Neural cell (in vitro differentiated cells): ENCODE measurements at regions not wholly inside any gene's neighbourhood (a gene's known extent, or its start where the extent isn't known, plus 50 kb on each side); places are given as distances from the start of the nearest gene placed in this dataset.

Source experiments
- H2AFZ ChIP-seq: fragments of 200-600, 300-800 bp; sonication (generic), shearing (Covaris generic); 2 replicates; pipeline ENCODE4 v1.6.0; 2014; ENCODE audit warnings: low read depth, mild to moderate bottlenecking, antibody characterized with exemption, low read length, moderate library complexity
- H3F3A ChIP-seq: fragments of 200-600 bp; shearing (Covaris generic); 2 replicates; pipeline ENCODE4 v1.6.1; 2016; ENCODE audit warnings: mild to moderate bottlenecking, moderate library complexity, mixed read lengths, antibody characterized with exemption, low read length; ENCODE audit not compliant: insufficient read depth, poor library complexity, severe bottlenecking
- H3K27ac ChIP-seq: fragments of 200-600, 300-800 bp; sonication (generic), shearing (Covaris generic); 2 replicates; pipeline ENCODE4 v1.5.1; 2014; ENCODE audit warnings: mild to moderate bottlenecking, low read length, moderate library complexity
- H3K27me3 ChIP-seq: fragments of 300-800, 200-600 bp; sonication (generic), shearing (Covaris generic); 2 replicates; pipeline ENCODE4 v1.6.0; 2014; ENCODE audit warnings: mild to moderate bottlenecking, low read depth, low read length, moderate library complexity; ENCODE audit not compliant: insufficient read depth
- H3K36me3 ChIP-seq: fragments of 300-800, 200-600 bp; sonication (generic), shearing (Covaris generic); 2 replicates; pipeline ENCODE4 v1.5.1; 2014; ENCODE audit warnings: mild to moderate bottlenecking, antibody characterized with exemption, low read length, moderate library complexity; ENCODE audit not compliant: insufficient read depth
- H3K4me2 ChIP-seq: fragments of 300-800, 200-600 bp; sonication (generic), shearing (Covaris generic); 2 replicates; pipeline ENCODE4 v1.6.0; 2014; ENCODE audit warnings: mild to moderate bottlenecking, low read length
- H3K4me3 ChIP-seq: fragments of 300-800, 200-600 bp; sonication (generic), shearing (Covaris generic); 2 replicates; pipeline ENCODE4 v1.5.1; 2014; ENCODE audit warnings: mild to moderate bottlenecking, low read length, moderate library complexity
- H3K79me2 ChIP-seq: fragments of 200-600 bp; shearing (Covaris generic); replicated peaks from 2 replicates; pipeline ENCODE4 v1.6.0; 2014; ENCODE audit warnings: mild to moderate bottlenecking, low read length, moderate library complexity; ENCODE audit not compliant: insufficient read depth
- H3K9ac ChIP-seq: fragments of 300-800, 200-600 bp; sonication (generic), shearing (Covaris generic); 2 replicates; pipeline ENCODE4 v1.6.1; 2016; ENCODE audit warnings: mild to moderate bottlenecking, low read length, mixed read lengths
- H3K9me2 ChIP-seq: fragments of 200-600 bp; shearing (Covaris generic); 2 replicates; pipeline ENCODE4 v1.6.1; 2016; ENCODE audit warnings: mild to moderate bottlenecking, low read length, mixed read lengths; ENCODE audit not compliant: insufficient read depth
- H3K9me3 ChIP-seq: fragments of 200-600, 300-800 bp; sonication (generic), shearing (Covaris generic); 2 replicates; pipeline ENCODE4 v1.6.1; 2016; ENCODE audit warnings: mild to moderate bottlenecking, mixed run types, low read length, moderate library complexity, mixed read lengths
- H4K20me1 ChIP-seq: fragments of 200-600 bp; shearing (Covaris generic); 2 replicates; pipeline ENCODE4 v1.6.1; 2016; ENCODE audit warnings: mild to moderate bottlenecking, mixed run types; ENCODE audit not compliant: insufficient read depth
- EP300 ChIP-seq: fragments of 450-650 bp; conservative IDR thresholded peaks from 2 replicates; pipeline ENCODE4 v1.6.1; 2014; ENCODE audit warnings: antibody characterized with exemption, mild to moderate bottlenecking, moderate library complexity; ENCODE audit not compliant: poor library complexity, severe bottlenecking
- EZH2 ChIP-seq: fragments of 200-600, 300-800 bp; shearing (Covaris generic), sonication (generic); IDR thresholded peaks from 2 replicates; pipeline ENCODE4 v1.6.1; 2014; ENCODE audit warnings: antibody characterized with exemption, low read length, borderline replicate concordance, mild to moderate bottlenecking; ENCODE audit not compliant: insufficient read depth, poor library complexity, severe bottlenecking
- MXI1 ChIP-seq: fragments of 450-650 bp; conservative IDR thresholded peaks from 2 replicates; pipeline ENCODE4 v1.6.1; 2014; ENCODE audit warnings: antibody characterized with exemption, mild to moderate bottlenecking; ENCODE audit not compliant: poor library complexity, severe bottlenecking
- POLR2AphosphoS5 ChIP-seq: IDR thresholded peaks from 2 replicates; pipeline ENCODE4 v1.6.1; 2012
- RAD21 ChIP-seq: fragments of 450-650 bp; conservative IDR thresholded peaks from 2 replicates; pipeline ENCODE4 v1.6.1; 2014; ENCODE audit warnings: antibody characterized with exemption, mild to moderate bottlenecking, moderate library complexity
- SMC3 ChIP-seq: fragments of 450-650 bp; conservative IDR thresholded peaks from 2 replicates; pipeline ENCODE4 v1.6.1; 2014; ENCODE audit warnings: antibody characterized with exemption, mild to moderate bottlenecking, moderate library complexity; ENCODE audit not compliant: poor library complexity
- TAF1 ChIP-seq: IDR thresholded peaks from 2 replicates; pipeline ENCODE4 v1.6.1; 2012; ENCODE audit warnings: low read depth
- TF ChIP-seq, protein P1 (sequence below): fragments of 450-650 bp; IDR thresholded peaks from 2 replicates; pipeline ENCODE4 v1.5.1; 2014; ENCODE audit warnings: antibody characterized with exemption, mild to moderate bottlenecking, moderate library complexity; ENCODE audit not compliant: poor library complexity, severe bottlenecking
- TF ChIP-seq, protein P2 (sequence below): IDR thresholded peaks from 2 replicates; pipeline ENCODE4 v1.6.1; 2012; ENCODE audit warnings: borderline replicate concordance

DNA sequence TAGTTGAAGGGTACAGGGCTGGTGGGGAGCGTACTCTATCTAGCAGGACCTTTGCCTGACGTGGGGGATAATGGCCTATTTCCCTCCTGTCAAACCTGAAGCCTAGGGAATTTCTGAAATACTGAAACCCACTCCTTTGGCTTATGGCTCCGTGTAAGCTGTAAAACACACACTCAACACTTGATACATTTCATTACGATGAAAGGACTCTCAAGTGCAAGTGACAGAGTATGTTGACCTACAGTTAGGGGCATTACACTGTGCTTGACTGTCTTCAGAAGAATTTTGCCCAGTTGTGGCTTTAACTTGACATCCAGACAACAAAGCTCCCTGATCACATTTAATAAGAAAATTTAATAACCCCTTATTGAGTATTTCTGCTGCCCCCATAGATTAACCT, 194.3 kb downstream of the BAMBI start:
- Histone ChIP-seq H3K4me2 (no peak overlapping the region), H3K9ac (no peak overlapping the region), H3F3A (no peaks in the 10 kb centered on the region), H2AFZ (no peak overlapping the region), H3K9me2 (no peaks in the 10 kb centered on the region), H4K20me1 (no peaks in the 10 kb centered on the region), H3K36me3 (no peaks in the 10 kb centered on the region), H3K4me3 (no peak overlapping the region), H3K27me3 (no peaks in the 10 kb centered on the region), H3K79me2 (no peaks in the 10 kb centered on the region), H3K27ac (no peak overlapping the region), H3K9me3 (no peaks in the 10 kb centered on the region)
- TF ChIP-seq EP300, result no peak
- TF ChIP-seq, protein P1, sequence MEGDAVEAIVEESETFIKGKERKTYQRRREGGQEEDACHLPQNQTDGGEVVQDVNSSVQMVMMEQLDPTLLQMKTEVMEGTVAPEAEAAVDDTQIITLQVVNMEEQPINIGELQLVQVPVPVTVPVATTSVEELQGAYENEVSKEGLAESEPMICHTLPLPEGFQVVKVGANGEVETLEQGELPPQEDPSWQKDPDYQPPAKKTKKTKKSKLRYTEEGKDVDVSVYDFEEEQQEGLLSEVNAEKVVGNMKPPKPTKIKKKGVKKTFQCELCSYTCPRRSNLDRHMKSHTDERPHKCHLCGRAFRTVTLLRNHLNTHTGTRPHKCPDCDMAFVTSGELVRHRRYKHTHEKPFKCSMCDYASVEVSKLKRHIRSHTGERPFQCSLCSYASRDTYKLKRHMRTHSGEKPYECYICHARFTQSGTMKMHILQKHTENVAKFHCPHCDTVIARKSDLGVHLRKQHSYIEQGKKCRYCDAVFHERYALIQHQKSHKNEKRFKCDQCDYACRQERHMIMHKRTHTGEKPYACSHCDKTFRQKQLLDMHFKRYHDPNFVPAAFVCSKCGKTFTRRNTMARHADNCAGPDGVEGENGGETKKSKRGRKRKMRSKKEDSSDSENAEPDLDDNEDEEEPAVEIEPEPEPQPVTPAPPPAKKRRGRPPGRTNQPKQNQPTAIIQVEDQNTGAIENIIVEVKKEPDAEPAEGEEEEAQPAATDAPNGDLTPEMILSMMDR, result no peak
- no peak for TF ChIP-seq RAD21
- no peak for TF ChIP-seq SMC3
- no peak for TF ChIP-seq POLR2AphosphoS5
- TF ChIP-seq MXI1, result no peak
- TF ChIP-seq EZH2, result no peak
- no peak for TF ChIP-seq TAF1
- TF ChIP-seq, protein P2, sequence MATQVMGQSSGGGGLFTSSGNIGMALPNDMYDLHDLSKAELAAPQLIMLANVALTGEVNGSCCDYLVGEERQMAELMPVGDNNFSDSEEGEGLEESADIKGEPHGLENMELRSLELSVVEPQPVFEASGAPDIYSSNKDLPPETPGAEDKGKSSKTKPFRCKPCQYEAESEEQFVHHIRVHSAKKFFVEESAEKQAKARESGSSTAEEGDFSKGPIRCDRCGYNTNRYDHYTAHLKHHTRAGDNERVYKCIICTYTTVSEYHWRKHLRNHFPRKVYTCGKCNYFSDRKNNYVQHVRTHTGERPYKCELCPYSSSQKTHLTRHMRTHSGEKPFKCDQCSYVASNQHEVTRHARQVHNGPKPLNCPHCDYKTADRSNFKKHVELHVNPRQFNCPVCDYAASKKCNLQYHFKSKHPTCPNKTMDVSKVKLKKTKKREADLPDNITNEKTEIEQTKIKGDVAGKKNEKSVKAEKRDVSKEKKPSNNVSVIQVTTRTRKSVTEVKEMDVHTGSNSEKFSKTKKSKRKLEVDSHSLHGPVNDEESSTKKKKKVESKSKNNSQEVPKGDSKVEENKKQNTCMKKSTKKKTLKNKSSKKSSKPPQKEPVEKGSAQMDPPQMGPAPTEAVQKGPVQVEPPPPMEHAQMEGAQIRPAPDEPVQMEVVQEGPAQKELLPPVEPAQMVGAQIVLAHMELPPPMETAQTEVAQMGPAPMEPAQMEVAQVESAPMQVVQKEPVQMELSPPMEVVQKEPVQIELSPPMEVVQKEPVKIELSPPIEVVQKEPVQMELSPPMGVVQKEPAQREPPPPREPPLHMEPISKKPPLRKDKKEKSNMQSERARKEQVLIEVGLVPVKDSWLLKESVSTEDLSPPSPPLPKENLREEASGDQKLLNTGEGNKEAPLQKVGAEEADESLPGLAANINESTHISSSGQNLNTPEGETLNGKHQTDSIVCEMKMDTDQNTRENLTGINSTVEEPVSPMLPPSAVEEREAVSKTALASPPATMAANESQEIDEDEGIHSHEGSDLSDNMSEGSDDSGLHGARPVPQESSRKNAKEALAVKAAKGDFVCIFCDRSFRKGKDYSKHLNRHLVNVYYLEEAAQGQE, result no peak

DNA sequence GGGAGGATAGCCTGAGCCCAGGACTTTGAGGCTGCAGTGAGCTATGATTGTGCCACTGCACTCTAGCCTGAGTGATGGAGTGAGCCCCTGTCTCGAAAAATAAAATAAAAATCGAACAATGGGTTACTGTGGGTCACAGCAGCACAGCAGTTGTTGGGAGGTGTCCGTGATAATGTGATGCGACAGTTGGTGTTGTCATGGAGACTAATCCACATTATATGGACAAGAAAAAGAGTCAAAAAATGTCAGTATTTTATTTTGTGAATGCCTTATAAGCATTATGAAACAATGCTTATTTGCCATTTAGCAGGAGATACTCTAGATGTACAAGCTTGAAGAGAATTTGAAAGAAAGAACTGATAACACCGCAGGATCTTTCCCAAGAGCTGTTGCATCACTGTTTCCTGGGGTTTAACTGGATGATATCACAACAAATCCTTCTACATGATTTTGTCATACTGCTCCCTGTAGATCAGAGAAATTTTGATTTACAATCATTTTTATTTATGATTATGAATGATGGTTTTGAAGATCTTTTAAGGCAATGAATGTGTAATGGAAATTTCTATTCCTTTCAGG, 195.4 kb downstream of the BAMBI start:
- TF ChIP-seq MXI1 (no peak), RAD21 (no peak), TAF1 (no peak), POLR2AphosphoS5 (no peak), EP300 (no peak)
- TF ChIP-seq, protein P2, result no peak
- Histone ChIP-seq H3K79me2 (no peaks in the 10 kb centered on the region), H3K4me3 (no peak overlapping the region), H3K9me2 (no peaks in the 10 kb centered on the region), H2AFZ (no peak overlapping the region), H3K9ac (no peak overlapping the region), H3K9me3 (no peaks in the 10 kb centered on the region), H3K4me2 (no peak overlapping the region), H4K20me1 (no peaks in the 10 kb centered on the region), H3K27ac (no peak overlapping the region), H3K27me3 (no peaks in the 10 kb centered on the region), H3F3A (no peaks in the 10 kb centered on the region), H3K36me3 (no peaks in the 10 kb centered on the region)
